ENCODE measurements at regions not wholly inside any gene's neighbourhood (a gene's known extent, or its start where the extent isn't known, plus 50 kb on each side); places are given as distances from the start of the nearest gene placed in this dataset.

DNA sequence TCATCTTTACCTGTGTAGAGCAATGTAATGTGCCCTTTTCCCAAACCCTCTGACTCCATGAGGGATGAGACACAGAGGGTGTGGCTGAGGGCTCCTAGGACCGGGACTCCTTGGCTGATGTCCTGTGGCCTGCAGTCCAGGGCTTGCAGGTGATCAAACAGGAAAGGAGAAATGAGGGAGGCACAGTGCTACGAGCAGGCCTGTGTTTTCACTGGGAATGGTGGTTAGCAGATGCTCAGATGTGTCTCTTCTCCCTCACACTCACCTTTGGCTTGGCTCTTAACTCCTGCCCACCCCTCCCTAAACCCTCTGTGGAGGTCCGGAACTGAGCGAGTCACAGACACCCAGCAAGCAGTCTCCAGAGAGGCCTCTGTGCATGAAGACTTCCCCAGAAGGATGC is 254.4 kb downstream of the DAD1 start:
- intact Hi-C loops (cut with DNase I), result no loop called here
- H3K9me3 ChIP-seq (ENCODE audit: control insufficient read depth, low read length), result peaks cover 1% of the 10 kb centered on the region
- H3K27ac ChIP-seq (ENCODE audit: low read depth in 1 of 2, low read length in 2 of 2), result no peak overlapping the region
- H3K4me3 ChIP-seq (ENCODE audit: low read length in 2 of 2), result no peak overlapping the region
- H3K27me3 ChIP-seq (ENCODE audit: control insufficient read depth in 1 of 2, insufficient read depth in 2 of 2, low read length in 1 of 2), result no peaks in the 10 kb centered on the region
- no peaks in the 10 kb centered on the region for H3K36me3 ChIP-seq (ENCODE audit: control insufficient read depth in 1 of 2, insufficient read depth in 2 of 2, low read length in 1 of 2)
- WGBS, 2 donors, result 88 to 90% methylated on average over 4 of the region's 4 CpGs
- ATAC-seq (ENCODE audit: low FRiP score) (no peak), DNase-seq (no peak)
- no peaks in the 10 kb centered on the region for H3K4me1 ChIP-seq (ENCODE audit: control insufficient read depth in 1 of 2, insufficient read depth in 2 of 2, low read length in 2 of 2)

GRCh38 chr14:22334275-22334577 is 254.8 kb downstream of the DAD1 start:
- H3K4me1 ChIP-seq (ENCODE audit: control insufficient read depth in 1 of 2, insufficient read depth in 2 of 2, low read length in 2 of 2), result no peaks in the 10 kb centered on the region
- H3K27me3 ChIP-seq (ENCODE audit: control insufficient read depth in 1 of 2, insufficient read depth in 2 of 2, low read length in 1 of 2), result no peaks in the 10 kb centered on the region
- H3K9me3 ChIP-seq (ENCODE audit: control insufficient read depth, low read length), result peaks cover 4% of the 10 kb centered on the region
- intact Hi-C loops (cut with DNase I), result no loop called here
- WGBS, 2 donors, result 83 to 87% methylated on average over 4 of the region's 4 CpGs
- no peak overlapping the region for H3K4me3 ChIP-seq (ENCODE audit: low read length in 2 of 2)
- ATAC-seq (ENCODE audit: low FRiP score) (no peak), DNase-seq (no peak)
- no peaks in the 10 kb centered on the region for H3K36me3 ChIP-seq (ENCODE audit: control insufficient read depth in 1 of 2, insufficient read depth in 2 of 2, low read length in 1 of 2)
- H3K27ac ChIP-seq (ENCODE audit: low read depth in 1 of 2, low read length in 2 of 2), result no peak overlapping the region

DNA sequence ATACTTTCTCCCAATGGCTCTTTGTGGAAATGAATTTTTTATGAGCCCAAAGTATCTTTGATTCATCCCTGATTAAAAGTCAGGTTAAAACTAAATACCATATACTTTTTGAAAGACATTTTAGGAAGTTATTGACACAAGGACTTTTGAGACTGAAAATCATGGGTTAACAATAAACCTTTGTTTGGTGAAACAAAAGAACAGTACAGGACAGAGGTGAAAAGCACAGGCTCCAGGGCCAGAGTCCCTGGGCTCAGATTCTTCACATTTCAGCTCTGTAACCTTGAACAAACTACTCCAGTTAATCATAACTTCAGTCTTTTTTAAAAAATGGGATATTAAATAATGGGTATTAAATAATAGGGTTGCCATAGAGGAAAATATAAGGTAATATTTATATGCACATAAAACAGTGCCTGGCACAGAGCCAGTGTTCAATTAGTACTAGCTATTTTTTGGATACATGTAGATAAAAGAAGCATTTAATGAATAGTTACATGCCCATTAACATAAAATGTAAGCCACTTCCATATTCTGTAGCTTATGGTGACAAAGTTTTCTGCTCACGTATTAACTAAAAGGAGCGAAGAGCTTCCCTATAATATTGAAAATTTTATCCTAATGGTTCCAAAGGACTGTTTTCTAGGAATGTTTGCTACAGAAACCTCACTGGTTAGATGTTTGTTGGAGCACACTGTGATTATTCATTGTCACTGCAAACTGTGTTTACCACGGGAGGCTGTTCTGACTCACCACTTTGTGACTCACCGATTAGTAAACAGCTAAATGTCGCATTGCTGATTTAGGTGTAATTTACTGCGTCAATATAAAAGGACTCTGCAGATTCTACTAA is 255.4 kb downstream of the DAD1 start:
- intact Hi-C loops (cut with DNase I), result no loop called here
- H3K9me3 ChIP-seq (ENCODE audit: control insufficient read depth, low read length), result peaks cover 4% of the 10 kb centered on the region
- DNase-seq, result no peak
- no peaks in the 10 kb centered on the region for H3K4me1 ChIP-seq (ENCODE audit: control insufficient read depth in 1 of 2, insufficient read depth in 2 of 2, low read length in 2 of 2)
- ATAC-seq (ENCODE audit: low FRiP score), result no peak
- 78 to 81% methylated on average over 6 of the region's 6 CpGs for WGBS, 2 donors
- no peaks in the 10 kb centered on the region for H3K36me3 ChIP-seq (ENCODE audit: control insufficient read depth in 1 of 2, insufficient read depth in 2 of 2, low read length in 1 of 2)
- H3K4me3 ChIP-seq (ENCODE audit: low read length in 2 of 2), result no peak overlapping the region
- no peaks in the 10 kb centered on the region for H3K27me3 ChIP-seq (ENCODE audit: control insufficient read depth in 1 of 2, insufficient read depth in 2 of 2, low read length in 1 of 2)
- H3K27ac ChIP-seq (ENCODE audit: low read depth in 1 of 2, low read length in 2 of 2), result no peak overlapping the region

DNA sequence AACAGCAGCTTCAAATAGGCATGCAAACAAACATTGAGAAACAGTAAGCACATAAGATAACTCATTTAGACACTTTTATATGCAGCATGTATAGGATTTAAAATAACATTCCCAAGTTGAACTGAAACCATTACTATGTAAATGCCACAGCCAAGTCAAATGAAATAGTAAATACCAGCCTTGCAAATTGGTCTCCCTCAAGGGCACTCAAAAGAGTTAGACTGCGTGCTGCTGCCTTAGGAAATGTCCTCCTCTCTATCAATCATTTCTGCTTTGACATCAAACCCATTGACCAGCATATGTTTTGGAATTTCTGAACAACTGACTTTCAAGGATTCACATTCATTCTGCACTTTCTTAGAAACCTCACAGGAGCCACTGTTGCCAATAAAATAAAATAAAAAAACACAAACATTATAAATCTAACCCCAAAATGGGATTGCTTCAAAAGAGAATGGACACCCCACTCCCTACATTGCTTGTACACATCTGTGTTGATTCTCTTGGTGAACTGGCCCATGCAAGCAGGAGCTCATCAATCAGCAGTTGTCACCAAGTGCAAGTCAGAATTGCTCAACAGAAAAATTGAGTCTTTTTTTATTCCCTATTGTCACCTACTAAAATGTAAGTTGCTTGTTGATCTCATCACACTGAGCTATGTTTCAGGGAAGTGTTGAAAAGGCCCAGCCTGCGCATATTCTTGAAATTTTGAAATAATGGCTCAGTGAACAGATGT is 256.2 kb downstream of the DAD1 start:
- 83 to 94% methylated on average over 2 of the region's 2 CpGs for WGBS, 2 donors
- Histone ChIP-seq H3K4me3 (ENCODE audit: low read length in 2 of 2) (no peak overlapping the region), H3K27ac (ENCODE audit: low read depth in 1 of 2, low read length in 2 of 2) (no peak overlapping the region), H3K4me1 (ENCODE audit: control insufficient read depth in 1 of 2, insufficient read depth in 2 of 2, low read length in 2 of 2) (no peaks in the 10 kb centered on the region), H3K9me3 (ENCODE audit: control insufficient read depth, low read length) (peaks cover 6% of the 10 kb centered on the region), H3K27me3 (ENCODE audit: control insufficient read depth in 1 of 2, insufficient read depth in 2 of 2, low read length in 1 of 2) (no peaks in the 10 kb centered on the region), H3K36me3 (ENCODE audit: control insufficient read depth in 1 of 2, insufficient read depth in 2 of 2, low read length in 1 of 2) (no peaks in the 10 kb centered on the region)
- intact Hi-C loops (cut with DNase I), result no loop called here
- DNase-seq (no peak), ATAC-seq (ENCODE audit: low FRiP score) (no peak)

DNA sequence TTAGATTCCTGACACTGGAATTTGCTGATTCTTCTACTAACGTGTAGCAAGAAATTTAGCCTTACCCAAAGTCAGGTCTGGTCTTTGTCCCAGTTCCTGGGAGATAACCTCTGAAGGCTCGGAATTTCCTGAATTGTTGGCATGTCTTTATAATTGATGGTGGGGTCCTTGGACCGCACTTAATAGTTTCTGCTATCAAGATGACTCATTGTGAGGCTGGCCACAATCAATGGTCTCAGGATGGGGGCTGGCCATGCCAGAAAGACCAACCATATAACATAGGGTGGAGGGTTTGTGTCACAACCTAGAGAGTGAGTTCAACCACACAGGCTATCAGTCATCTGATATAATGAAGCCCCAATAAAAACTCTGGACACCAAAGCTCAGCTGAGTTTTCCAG is 259.7 kb downstream of the DAD1 start:
- intact Hi-C loops (cut with DNase I), result no loop called here
- H3K36me3 ChIP-seq (ENCODE audit: control insufficient read depth in 1 of 2, insufficient read depth in 2 of 2, low read length in 1 of 2), result no peaks in the 10 kb centered on the region
- H3K9me3 ChIP-seq (ENCODE audit: control insufficient read depth, low read length), result peaks cover 8% of the 10 kb centered on the region
- no peak for DNase-seq
- no peak for ATAC-seq (ENCODE audit: low FRiP score)
- no peak overlapping the region for H3K4me3 ChIP-seq (ENCODE audit: low read length in 2 of 2)
- no peak overlapping the region for H3K27ac ChIP-seq (ENCODE audit: low read depth in 1 of 2, low read length in 2 of 2)
- WGBS, 2 donors, result 58 to 60% methylated on average over 3 of the region's 3 CpGs
- no peaks in the 10 kb centered on the region for H3K27me3 ChIP-seq (ENCODE audit: control insufficient read depth in 1 of 2, insufficient read depth in 2 of 2, low read length in 1 of 2)
- no peaks in the 10 kb centered on the region for H3K4me1 ChIP-seq (ENCODE audit: control insufficient read depth in 1 of 2, insufficient read depth in 2 of 2, low read length in 2 of 2)

- intact Hi-C loops (cut with DNase I), result no loop called here
- Histone ChIP-seq H3K4me3 (ENCODE audit: low read length in 2 of 2) (no peak overlapping the region), H3K27ac (ENCODE audit: low read depth in 1 of 2, low read length in 2 of 2) (no peak overlapping the region), H3K9me3 (ENCODE audit: control insufficient read depth, low read length) (peaks cover 8% of the 10 kb centered on the region), H3K36me3 (ENCODE audit: control insufficient read depth in 1 of 2, insufficient read depth in 2 of 2, low read length in 1 of 2) (no peaks in the 10 kb centered on the region), H3K4me1 (ENCODE audit: control insufficient read depth in 1 of 2, insufficient read depth in 2 of 2, low read length in 2 of 2) (no peaks in the 10 kb centered on the region), H3K27me3 (ENCODE audit: control insufficient read depth in 1 of 2, insufficient read depth in 2 of 2, low read length in 1 of 2) (no peaks in the 10 kb centered on the region)
- WGBS, 2 donors, result 26 to 31% methylated on average over 2 of the region's 2 CpGs
- ATAC-seq (ENCODE audit: low FRiP score) (no peak), DNase-seq (no peak)
Observed at GRCh38 chr14:22325676-22326400, 263.2 kb downstream of the DAD1 start.

- H3K27me3 ChIP-seq (ENCODE audit: control insufficient read depth in 1 of 2, insufficient read depth in 2 of 2, low read length in 1 of 2), result no peaks in the 10 kb centered on the region
- no peak overlapping the region for H3K27ac ChIP-seq (ENCODE audit: low read depth in 1 of 2, low read length in 2 of 2)
- intact Hi-C loops (cut with DNase I), result loop anchor here in 1 of 2 donors (2.0 kb wide), 1 partner anchor 52 kb away; no protein-coding TSS in a partner anchor
- no peak for DNase-seq
- no peak for ATAC-seq (ENCODE audit: low FRiP score)
- no peaks in the 10 kb centered on the region for H3K9me3 ChIP-seq (ENCODE audit: control insufficient read depth, low read length)
- WGBS, 2 donors, result 59 to 63% methylated on average over 4 of the region's 4 CpGs
- H3K4me3 ChIP-seq (ENCODE audit: low read length in 2 of 2), result no peak overlapping the region
- no peaks in the 10 kb centered on the region for H3K4me1 ChIP-seq (ENCODE audit: control insufficient read depth in 1 of 2, insufficient read depth in 2 of 2, low read length in 2 of 2)
- H3K36me3 ChIP-seq (ENCODE audit: control insufficient read depth in 1 of 2, insufficient read depth in 2 of 2, low read length in 1 of 2), result no peaks in the 10 kb centered on the region
Observed at GRCh38 chr14:22320362-22320750, 268.7 kb downstream of the DAD1 start.

- Histone ChIP-seq H3K4me3 (ENCODE audit: low read length in 2 of 2) (no peak overlapping the region), H3K27me3 (ENCODE audit: control insufficient read depth in 1 of 2, insufficient read depth in 2 of 2, low read length in 1 of 2) (no peaks in the 10 kb centered on the region), H3K9me3 (ENCODE audit: control insufficient read depth, low read length) (no peaks in the 10 kb centered on the region), H3K27ac (ENCODE audit: low read depth in 1 of 2, low read length in 2 of 2) (no peak overlapping the region), H3K36me3 (ENCODE audit: control insufficient read depth in 1 of 2, insufficient read depth in 2 of 2, low read length in 1 of 2) (no peaks in the 10 kb centered on the region), H3K4me1 (ENCODE audit: control insufficient read depth in 1 of 2, insufficient read depth in 2 of 2, low read length in 2 of 2) (no peaks in the 10 kb centered on the region)
- 31 to 33% methylated on average over 4 of the region's 4 CpGs for WGBS, 2 donors
- peak; percentile 63 for ATAC-seq (ENCODE audit: low FRiP score)
- intact Hi-C loops (cut with DNase I), result loop anchor here (2.0 to 10.0 kb wide), 3 partner anchors 53 to 155 kb away; no protein-coding TSS in a partner anchor
- peak in 1 of 2 donors; percentile 56 for DNase-seq
Observed at GRCh38 chr14:22319526-22320361, 269.3 kb downstream of the DAD1 start.

Measured in aorta (tissue), 5 donors.